Heart left ventricle (tissue), 16 donors: ENCODE measurements at regions not wholly inside any gene's neighbourhood (a gene's known extent, or its start where the extent isn't known, plus 50 kb on each side); places are given as distances from the start of the nearest gene placed in this dataset.
"Not testable (repeated sequence)": the region's sequence is repeated elsewhere in the genome, so short reads cannot be mapped to it uniquely, and the experiment has no call there.

Experiments
- ATAC-seq, 4 donors: fragments of 200-7000 bp; cut with Tn5 transposase; one replicate each; pipeline ENCODE4 v1.9.1; 2020 to 2022; ENCODE audit warnings: moderate library complexity in 4 of 4, mild to moderate bottlenecking in 3 of 4, moderate number of reproducible peaks in 1 of 4
- DNase-seq, 5 donors: peaks; one replicate each; pipeline ENCODE4 v3.0.0-alpha.2; 2020
- H3K27ac ChIP-seq, 12 donors: fragments of 200-600 bp; sonication (generic) in 4 of 12; one replicate each; pipeline versions ENCODE4 v1.5.0 to v1.8.0; 2016 to 2022; ENCODE audit warnings: mild to moderate bottlenecking in 2 of 12
- H3K27me3 ChIP-seq, 9 donors: fragments of 200-600 bp; sonication (generic) in 2 of 9; one replicate each; pipeline versions ENCODE4 v1.5.1 to v1.8.0; 2016 to 2022; ENCODE audit warnings: mild to moderate bottlenecking in 3 of 9
- H3K36me3 ChIP-seq, 9 donors: fragments of 200-600 bp; sonication (generic) in 2 of 9; one replicate each; pipeline versions ENCODE4 v1.5.0 to v1.8.0; 2018 to 2022; ENCODE audit warnings: mild to moderate bottlenecking in 2 of 9
- H3K4me1 ChIP-seq, 12 donors: fragments of 200-600 bp; sonication (generic) in 4 of 12; one replicate each; pipeline versions ENCODE4 v1.5.0 to v1.8.0; 2016 to 2022; ENCODE audit warnings: mild to moderate bottlenecking in 3 of 12
- H3K4me3 ChIP-seq, 12 donors: fragments of 200-600 bp; sonication (generic) in 4 of 12; one replicate each; pipeline versions ENCODE4 v1.5.0 to v1.8.0; 2017 to 2022; ENCODE audit warnings: mild to moderate bottlenecking in 9 of 12, moderate library complexity in 4 of 12
- H3K9me3 ChIP-seq, 12 donors: fragments of 200-600 bp; sonication (generic) in 4 of 12; one replicate each; pipeline versions ENCODE4 v1.5.0 to v1.8.0; 2016 to 2022; ENCODE audit warnings: mild to moderate bottlenecking in 1 of 12
- POLR2A ChIP-seq, 2 donors: fragments of 450-650 bp; IDR thresholded peaks; one replicate each; pipeline ENCODE4 v1.6.1; 2017; ENCODE audit warnings: antibody characterized with exemption in 2 of 2, mild to moderate bottlenecking in 2 of 2, moderate library complexity in 2 of 2
- WGBS, 4 donors: extraction: QIAGEN DNeasy Blood & Tissue Kit in 2 of 4; methylation state at CpG; one replicate each; pipeline versions ENCODE4 v1.1.5 to v1.1.7; 2013 to 2018; 5-methylcytosine and 5-hydroxymethylcytosine counted together
- intact Hi-C, 10 donors: fragments of 100-400 bp; cut with DNase I; formaldehyde crosslinking; loops; one replicate each; pipeline versions ENCODE4 v1.11.1 to v1.14.2; 2022
- TF ChIP-seq, protein P1 (sequence below), 12 donors: fragments of 200-600 bp; sonication (generic) in 4 of 12; IDR thresholded peaks; one replicate each; pipeline versions ENCODE4 v1.5.0 to v1.8.0; 2018 to 2022; ENCODE audit warnings: antibody characterized with exemption in 12 of 12, mild to moderate bottlenecking in 5 of 12
- donor health status: ischemic (EF 13 %, LVEDD 7.1; RV severe dilation, severe dysfunction).
- donor health status: healthy with polysubstance abuse.
- donor health status: DM: no; HTN: yes; CAD: no.
- donor health status: DM: no; HTN: no; CAD: no.
- donor health status: ischemic (EF 25% LVEDD 6.9; RV normal size, moderate dysfunction).
- donor health status: ischemic (EF 25% LVEDD 5.7; RV mildly dilated, moderate dysfunction).
- donor health status: healthy.
- donor health status: DM: yes; HTN: yes; CAD: no.
- donor health status: ischemic (EF 35%, LVEDD 5.7; RV mildly dilated, moderate dysfunction).
- donor health status: nonischemic (EF 11% LVEDD 7.7; RV severe dilation, severe dysfunction).
- donor health status: DM: yes; HTN: yes; CAD: no.
- donor health status: PGD.
- donor health status: ischemic (EF 29% LVEDD 5.4; RV normal size, mild dysfunction).
- donor health status: nonischemic (EF 23%, LVEDD 6.1; RV moderate dilation, normal function).

DNA sequence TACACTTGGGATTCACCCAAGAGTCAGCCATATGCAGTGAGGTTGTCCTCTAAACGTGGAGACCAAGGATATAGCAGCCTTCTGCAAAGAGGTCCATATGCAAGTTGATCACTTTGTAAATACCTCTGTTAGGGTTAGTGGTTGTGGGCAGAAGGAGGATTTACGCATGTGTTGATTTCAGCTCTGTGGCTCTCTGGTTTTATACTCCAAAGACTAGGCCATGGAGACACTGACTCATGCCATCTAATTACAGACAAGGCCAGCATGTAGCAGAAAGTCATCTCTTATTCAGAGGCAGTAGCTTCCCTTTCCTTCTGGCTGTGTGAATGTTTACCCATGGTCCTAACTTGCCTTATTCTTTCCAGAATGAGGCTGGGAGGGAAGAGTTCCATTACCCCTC is 140.9 kb upstream of the GOLGA6L4 start:
- H3K4me1 ChIP-seq, H3K9me3 ChIP-seq, DNase-seq, H3K27me3 ChIP-seq, ATAC-seq, H3K4me3 ChIP-seq, H3K36me3 ChIP-seq, intact Hi-C loops, H3K27ac ChIP-seq: not testable (repeated sequence)
- 82 to 91% (median 85%) methylated on average over 2 of the region's 2 CpGs for WGBS, 4 donors

DNA sequence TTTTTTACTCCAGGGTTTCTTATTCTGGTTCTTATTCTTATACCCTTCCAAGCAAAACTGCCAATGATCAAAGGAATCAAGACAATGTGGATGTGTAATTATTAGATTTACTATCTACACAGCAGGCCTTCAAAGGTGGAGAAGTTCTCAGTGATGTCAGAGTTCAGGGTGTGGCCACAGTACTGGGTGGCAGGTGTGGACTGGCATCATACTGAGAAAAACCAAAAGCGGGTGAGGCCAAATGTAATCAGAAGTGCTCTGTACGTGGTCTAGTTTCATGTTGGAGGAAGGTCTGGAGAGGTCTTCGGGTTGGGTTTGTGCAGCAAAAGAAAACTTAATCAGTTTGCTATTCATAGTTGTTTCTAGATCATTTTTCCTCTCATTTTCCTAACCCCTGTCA is 138.5 kb upstream of the GOLGA6L4 start:
- H3K4me3 ChIP-seq, ATAC-seq, intact Hi-C loops, H3K27me3 ChIP-seq, H3K36me3 ChIP-seq, H3K27ac ChIP-seq, DNase-seq, H3K9me3 ChIP-seq: not testable (repeated sequence)
- peaks cover 0 to 14% (median 0%) of the 10 kb centered on the region in 12 donors for H3K4me1 ChIP-seq
- WGBS, 4 donors, result 89 to 92% (median 92%) methylated on average over 3 of the region's 3 CpGs

DNA sequence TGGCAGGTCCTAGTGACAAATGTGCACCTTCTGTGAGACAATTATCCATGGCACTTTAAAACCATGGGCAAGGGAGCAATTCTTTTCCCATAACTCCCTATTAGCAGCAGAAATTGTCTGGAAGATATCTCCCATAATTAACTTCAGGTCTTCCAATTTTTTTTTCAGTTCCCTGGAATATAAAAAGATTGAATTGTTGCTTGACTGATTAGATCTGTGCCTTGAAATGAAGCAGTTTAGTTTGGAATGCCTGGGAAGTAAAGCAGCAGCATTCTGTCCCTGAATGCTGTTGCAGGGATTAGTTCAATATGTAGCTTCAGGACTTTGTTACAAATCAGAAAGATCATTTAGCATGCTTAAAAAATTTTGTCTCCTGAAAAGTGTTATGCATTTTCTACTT is 137.0 kb upstream of the GOLGA6L4 start:
- H3K4me1 ChIP-seq, result peaks cover 0 to 14% (median 0%) of the 10 kb centered on the region in 12 donors
- intact Hi-C loops, result no loop called here

DNA sequence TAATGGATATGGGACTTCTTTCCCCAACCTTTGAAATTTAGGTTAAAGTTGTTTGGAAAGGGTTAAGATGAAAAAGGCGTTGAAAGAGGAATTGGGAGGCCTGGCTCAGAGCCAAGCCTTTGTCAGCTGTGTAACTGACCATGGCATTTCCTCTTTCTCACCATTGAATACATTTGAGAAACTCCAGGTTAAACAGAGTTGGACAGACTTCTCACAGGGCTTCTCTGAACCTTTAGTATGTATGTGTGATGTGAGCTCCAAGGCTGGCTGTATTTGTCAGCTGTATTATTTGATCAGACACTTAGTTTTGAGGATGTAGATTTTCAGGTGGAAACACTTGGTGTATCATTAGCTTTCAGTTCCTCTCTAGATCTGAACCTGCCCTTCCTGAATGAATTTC is 136.4 kb upstream of the GOLGA6L4 start:
- Histone ChIP-seq H3K4me3 (no peak overlapping the region), H3K27me3 (peaks cover 0 to 4% (median 0%) of the 10 kb centered on the region in 9 donors), H3K27ac (no peak overlapping the region), H3K4me1 (peaks cover 0 to 14% (median 0%) of the 10 kb centered on the region in 12 donors), H3K9me3 (no peaks in the 10 kb centered on the region), H3K36me3 (no peaks in the 10 kb centered on the region)
- intact Hi-C loops, result no loop called here
- ATAC-seq (peak in 1 of 4 donors; percentile 36), DNase-seq (peak in 4 of 5 donors; percentile 23 to 67 (median 40))
- WGBS, 4 donors, result 7 to 21% (median 14%) methylated on average over 1 of the region's 1 CpG
- no peak for TF ChIP-seq POLR2A (IDR thresholded peaks at IDR 0.05)
- TF ChIP-seq, protein P1, sequence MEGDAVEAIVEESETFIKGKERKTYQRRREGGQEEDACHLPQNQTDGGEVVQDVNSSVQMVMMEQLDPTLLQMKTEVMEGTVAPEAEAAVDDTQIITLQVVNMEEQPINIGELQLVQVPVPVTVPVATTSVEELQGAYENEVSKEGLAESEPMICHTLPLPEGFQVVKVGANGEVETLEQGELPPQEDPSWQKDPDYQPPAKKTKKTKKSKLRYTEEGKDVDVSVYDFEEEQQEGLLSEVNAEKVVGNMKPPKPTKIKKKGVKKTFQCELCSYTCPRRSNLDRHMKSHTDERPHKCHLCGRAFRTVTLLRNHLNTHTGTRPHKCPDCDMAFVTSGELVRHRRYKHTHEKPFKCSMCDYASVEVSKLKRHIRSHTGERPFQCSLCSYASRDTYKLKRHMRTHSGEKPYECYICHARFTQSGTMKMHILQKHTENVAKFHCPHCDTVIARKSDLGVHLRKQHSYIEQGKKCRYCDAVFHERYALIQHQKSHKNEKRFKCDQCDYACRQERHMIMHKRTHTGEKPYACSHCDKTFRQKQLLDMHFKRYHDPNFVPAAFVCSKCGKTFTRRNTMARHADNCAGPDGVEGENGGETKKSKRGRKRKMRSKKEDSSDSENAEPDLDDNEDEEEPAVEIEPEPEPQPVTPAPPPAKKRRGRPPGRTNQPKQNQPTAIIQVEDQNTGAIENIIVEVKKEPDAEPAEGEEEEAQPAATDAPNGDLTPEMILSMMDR (IDR thresholded peaks at IDR 0.05), result no peak

More for the DNA sequence above, 137.0 kb upstream of the GOLGA6L4 start:
- DNase-seq (no peak), ATAC-seq (no peak)
- Histone ChIP-seq H3K27ac (no peak overlapping the region), H3K4me3 (no peak overlapping the region), H3K9me3 (no peaks in the 10 kb centered on the region), H3K36me3 (no peaks in the 10 kb centered on the region), H3K27me3 (peaks cover 0 to 4% (median 0%) of the 10 kb centered on the region in 9 donors)
- TF ChIP-seq, protein P1 (IDR thresholded peaks at IDR 0.05), result no peak

DNA sequence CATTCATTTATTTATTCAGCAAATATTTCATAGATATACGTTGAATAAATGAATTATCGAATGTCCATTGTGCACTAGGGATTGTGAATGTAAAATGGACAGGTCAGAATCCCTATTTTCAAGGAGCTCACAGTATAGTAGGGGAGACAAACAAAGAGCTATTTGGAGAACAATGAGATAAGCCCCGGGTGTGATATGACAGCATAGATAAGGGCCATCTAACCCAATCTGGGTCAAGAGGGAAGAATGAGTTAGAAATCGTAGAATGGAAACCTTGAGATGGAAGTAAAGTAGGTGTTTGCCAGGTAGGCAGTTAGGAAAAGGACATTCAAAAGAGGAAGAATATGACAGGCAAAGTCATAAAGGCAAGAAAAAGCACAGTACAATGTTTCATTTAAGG is 132.2 kb upstream of the GOLGA6L4 start:
- ATAC-seq (no peak), DNase-seq (no peak)
- WGBS, 4 donors, result 65 to 70% (median 68%) methylated on average over 4 of the region's 4 CpGs
- Histone ChIP-seq H3K9me3 (no peaks in the 10 kb centered on the region), H3K4me3 (no peak overlapping the region), H3K27ac (no peak overlapping the region), H3K4me1 (peaks cover 0 to 14% (median 0%) of the 10 kb centered on the region in 12 donors), H3K27me3 (peaks cover 0 to 4% (median 0%) of the 10 kb centered on the region in 9 donors), H3K36me3 (no peaks in the 10 kb centered on the region)
- no peak for TF ChIP-seq POLR2A (IDR thresholded peaks at IDR 0.05)
- TF ChIP-seq, protein P1 (IDR thresholded peaks at IDR 0.05), result no peak
- intact Hi-C loops, result no loop called here
